Activated naive CD8-positive, alpha-beta T cell treated with anti-CD3 and anti-CD28 coated beads for 36 hours (primary cell): ENCODE measurements at regions not wholly inside any gene's neighbourhood (a gene's known extent, or its start where the extent isn't known, plus 50 kb on each side); places are given as distances from the start of the nearest gene placed in this dataset.

ENCODE experiments used
- DNase-seq: peaks from one replicate; pipeline ENCODE4 v3.0.0; 2021
- H3K27ac Mint-ChIP-seq: one replicate; pipeline ENCODE4 v1.8.0; 2022; ENCODE audit warnings: mild to moderate bottlenecking, moderate library complexity, mixed read lengths
- H3K27me3 Mint-ChIP-seq: one replicate; pipeline ENCODE4 v1.8.0; 2022; ENCODE audit warnings: mild to moderate bottlenecking, mixed read lengths
- H3K36me3 Mint-ChIP-seq: one replicate; pipeline ENCODE4 v1.8.0; 2021; ENCODE audit warnings: mild to moderate bottlenecking, mixed read lengths
- H3K4me1 Mint-ChIP-seq: one replicate; pipeline ENCODE4 v1.8.0; 2021; ENCODE audit warnings: mixed read lengths
- H3K4me3 Mint-ChIP-seq: one replicate; pipeline ENCODE4 v1.8.0; 2022; ENCODE audit warnings: mild to moderate bottlenecking, moderate library complexity, mixed read lengths
- H3K9me3 Mint-ChIP-seq: one replicate; pipeline ENCODE4 v1.8.0; 2022; ENCODE audit warnings: mixed read lengths

DNA sequence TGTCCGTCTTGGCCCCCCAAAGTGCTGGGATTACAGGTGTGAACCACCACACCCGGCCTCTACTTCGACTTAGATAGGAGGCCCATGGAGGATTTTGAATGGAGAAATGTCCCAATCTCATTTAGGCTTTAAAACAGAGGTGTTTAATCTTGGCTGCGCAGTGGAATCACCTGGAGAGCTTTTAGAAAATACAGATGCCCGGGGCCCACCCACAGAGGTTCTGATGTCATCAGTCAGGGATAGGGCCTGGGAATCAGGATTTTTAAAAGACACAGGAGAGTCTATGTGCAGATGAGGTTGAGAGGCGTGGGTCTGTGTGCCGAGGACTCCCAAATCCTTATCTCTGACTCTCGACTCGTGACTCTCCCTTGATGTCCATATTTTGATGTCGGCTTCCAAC, 124.0 kb upstream of the BOD1 start:
- H3K27me3 Mint-ChIP-seq = no peaks in the 10 kb centered on the region
- DNase-seq = no peak
- no peak overlapping the region for H3K4me3 Mint-ChIP-seq
- peaks cover 4% of the 10 kb centered on the region for H3K4me1 Mint-ChIP-seq
- H3K36me3 Mint-ChIP-seq = no peaks in the 10 kb centered on the region
- H3K27ac Mint-ChIP-seq = no peak overlapping the region
- no peaks in the 10 kb centered on the region for H3K9me3 Mint-ChIP-seq

DNA sequence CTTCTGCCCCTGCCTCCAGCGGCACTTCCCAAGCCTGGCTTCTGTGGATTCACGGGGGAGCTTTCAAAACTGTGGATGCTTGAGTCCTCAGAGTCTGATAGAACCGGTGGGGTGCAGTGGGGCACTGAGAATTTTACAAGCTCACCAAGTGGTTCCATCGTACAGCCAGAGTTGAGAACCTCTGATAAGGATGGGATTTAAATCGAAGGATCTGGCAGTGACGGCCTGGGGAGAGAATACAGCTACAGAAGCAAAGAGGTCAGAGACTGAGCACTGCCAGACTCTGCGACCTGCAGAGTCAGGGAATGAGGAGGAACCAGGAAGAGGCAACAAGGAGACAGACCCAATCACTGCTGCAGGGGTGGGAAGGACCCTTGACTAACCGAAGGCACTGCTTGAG, 124.6 kb upstream of the BOD1 start:
- H3K4me3 Mint-ChIP-seq = no peak overlapping the region
- no peak overlapping the region for H3K27ac Mint-ChIP-seq
- no peaks in the 10 kb centered on the region for H3K36me3 Mint-ChIP-seq
- H3K4me1 Mint-ChIP-seq = peaks cover 4% of the 10 kb centered on the region
- H3K9me3 Mint-ChIP-seq = no peaks in the 10 kb centered on the region
- H3K27me3 Mint-ChIP-seq = no peaks in the 10 kb centered on the region
- DNase-seq = no peak

DNA sequence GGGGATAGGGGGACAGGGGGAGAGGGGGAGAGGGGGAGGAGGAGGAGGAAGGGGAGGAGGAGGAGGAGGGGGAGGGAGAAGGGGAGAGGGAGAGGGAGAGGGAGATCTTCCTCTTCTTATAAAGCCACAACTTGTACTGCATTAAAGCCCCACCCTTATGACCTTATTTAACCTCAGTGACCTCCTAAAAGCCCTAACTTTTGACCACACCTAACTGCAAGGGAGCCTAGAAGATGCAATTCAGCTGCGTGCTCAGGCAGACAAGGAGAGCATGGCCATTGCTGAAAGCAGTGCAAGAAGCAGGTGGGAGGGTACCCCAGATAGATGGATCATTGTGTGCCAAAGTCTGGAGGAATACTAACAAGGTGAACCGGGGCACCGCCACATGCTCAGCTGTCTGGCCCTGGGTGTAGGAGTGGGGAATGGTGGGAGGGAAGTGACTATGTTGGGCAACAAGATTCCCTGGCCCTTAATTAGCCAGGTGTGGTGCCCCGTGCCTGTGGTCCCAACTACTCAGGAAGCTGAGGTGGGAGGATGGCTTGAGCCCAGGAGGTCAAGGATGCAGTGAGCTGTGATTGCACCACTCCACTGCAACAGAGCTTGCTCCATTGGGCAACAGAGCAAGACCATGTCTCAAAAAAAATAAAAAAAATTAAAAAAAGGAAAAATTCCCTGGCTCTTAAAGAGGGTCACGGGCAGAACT, 125.4 kb upstream of the BOD1 start:
- no peaks in the 10 kb centered on the region for H3K36me3 Mint-ChIP-seq
- H3K27me3 Mint-ChIP-seq = no peaks in the 10 kb centered on the region
- H3K4me3 Mint-ChIP-seq = no peak overlapping the region
- H3K4me1 Mint-ChIP-seq = peaks cover 4% of the 10 kb centered on the region
- DNase-seq = no peak
- no peaks in the 10 kb centered on the region for H3K9me3 Mint-ChIP-seq
- no peak overlapping the region for H3K27ac Mint-ChIP-seq

DNA sequence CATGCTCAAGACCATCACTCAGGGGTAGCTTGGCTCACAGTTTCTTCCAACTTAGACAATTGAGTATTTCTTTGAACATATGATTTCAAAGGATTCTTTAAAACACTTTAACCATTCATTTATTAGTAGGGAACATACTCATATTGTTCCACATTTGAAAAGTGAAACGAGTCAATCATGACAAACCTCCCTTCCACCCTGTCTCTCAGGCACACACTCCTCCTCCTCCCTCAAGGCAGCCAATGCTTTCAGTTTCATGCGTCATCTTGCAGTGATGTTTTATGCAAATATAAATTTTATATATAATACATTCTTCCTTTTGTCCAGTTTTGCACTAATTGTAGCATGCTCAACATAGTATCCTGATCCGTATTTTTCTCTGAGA, 126.0 kb upstream of the BOD1 start:
- peaks cover 4% of the 10 kb centered on the region for H3K4me1 Mint-ChIP-seq
- no peak overlapping the region for H3K4me3 Mint-ChIP-seq
- peak; percentile 7 for DNase-seq
- no peaks in the 10 kb centered on the region for H3K27me3 Mint-ChIP-seq
- H3K36me3 Mint-ChIP-seq = no peaks in the 10 kb centered on the region
- no peak overlapping the region for H3K27ac Mint-ChIP-seq
- no peaks in the 10 kb centered on the region for H3K9me3 Mint-ChIP-seq

DNA sequence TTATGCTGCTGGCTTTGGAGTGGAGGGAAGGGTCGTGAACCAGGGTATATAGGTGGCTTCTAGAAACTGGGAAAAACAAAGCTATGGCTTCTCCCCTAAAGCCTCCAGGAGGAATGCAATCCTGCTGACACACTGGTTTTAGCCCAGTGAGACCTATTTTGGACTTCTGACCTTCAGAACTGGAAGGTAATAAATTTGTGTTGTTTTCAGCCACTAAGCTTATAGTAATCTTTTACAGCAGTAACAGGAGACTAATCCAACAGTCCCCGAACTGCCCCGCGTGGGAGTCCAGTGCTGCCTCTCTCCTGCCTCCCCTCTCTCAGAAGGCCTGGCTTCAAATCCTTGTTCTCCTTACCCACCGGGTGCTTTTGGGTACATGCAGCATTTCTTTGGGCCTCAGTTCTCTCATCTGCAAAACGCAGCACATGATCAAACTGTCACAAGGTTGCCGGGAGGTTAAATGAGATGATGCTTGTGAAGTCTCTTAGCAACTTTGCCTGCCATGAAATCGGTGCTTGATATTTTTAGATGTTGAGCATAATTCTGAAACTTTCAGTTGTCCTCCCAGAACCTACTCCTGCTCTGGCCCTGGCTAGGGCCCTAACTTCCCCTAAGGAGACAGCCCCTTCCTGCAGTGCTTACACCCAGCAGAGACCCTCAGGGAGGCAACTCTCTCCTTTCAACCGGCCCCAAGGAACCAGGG, 127.3 kb upstream of the BOD1 start:
- Mint-ChIP-seq H3K4me3 (no peak overlapping the region), H3K4me1 (peaks cover 4% of the 10 kb centered on the region)

DNA sequence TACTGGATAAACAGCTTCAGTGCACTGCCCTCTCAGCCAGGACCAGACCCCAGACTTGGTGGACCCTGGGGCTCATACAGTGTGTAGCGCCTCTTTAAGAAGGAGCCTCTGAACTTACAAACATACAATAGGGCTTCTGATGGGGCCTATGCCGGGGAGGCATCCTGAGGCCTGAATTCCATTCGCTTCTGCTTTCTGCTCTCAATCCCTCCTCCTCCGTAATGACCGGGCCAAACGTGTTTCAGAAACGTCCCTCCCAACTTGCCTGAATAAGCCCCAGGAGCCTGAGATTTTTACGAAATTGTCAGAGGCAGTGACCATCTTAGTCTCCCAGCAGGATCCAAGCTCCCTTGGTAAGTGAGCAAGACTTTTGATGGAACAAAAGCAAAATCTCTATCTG, 128.1 kb upstream of the BOD1 start:
- Mint-ChIP-seq H3K27me3 (no peaks in the 10 kb centered on the region), H3K27ac (no peak overlapping the region), H3K9me3 (no peaks in the 10 kb centered on the region), H3K4me1 (peaks cover 4% of the 10 kb centered on the region), H3K4me3 (no peak overlapping the region), H3K36me3 (no peaks in the 10 kb centered on the region)
- DNase-seq = no peak

More for the DNA sequence above, 127.3 kb upstream of the BOD1 start:
- no peak overlapping the region for H3K27ac Mint-ChIP-seq
- no peaks in the 10 kb centered on the region for H3K9me3 Mint-ChIP-seq
- no peaks in the 10 kb centered on the region for H3K36me3 Mint-ChIP-seq
- no peaks in the 10 kb centered on the region for H3K27me3 Mint-ChIP-seq
- no peak for DNase-seq

DNA sequence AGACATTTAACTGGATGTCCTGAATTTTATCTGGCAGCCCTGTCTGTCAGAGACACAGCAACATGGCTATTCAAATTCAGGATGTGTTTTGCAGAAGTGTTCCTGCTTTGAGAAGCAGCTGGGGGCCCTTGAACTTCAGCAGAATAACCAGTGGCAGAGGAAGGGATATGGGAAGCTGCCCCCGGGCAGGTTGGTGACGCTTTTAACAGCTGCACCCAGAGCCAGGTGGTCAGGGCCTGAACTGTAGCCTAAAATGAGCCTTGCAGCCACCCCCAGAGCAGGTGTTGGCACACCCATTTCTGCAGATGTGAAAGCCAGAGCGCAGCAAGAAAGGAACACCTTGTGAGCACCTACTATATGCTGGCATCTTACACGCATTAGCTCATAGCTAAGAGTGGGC, 128.7 kb upstream of the BOD1 start:
- H3K27me3 Mint-ChIP-seq = no peaks in the 10 kb centered on the region
- H3K4me1 Mint-ChIP-seq = peaks cover 4% of the 10 kb centered on the region
- no peak overlapping the region for H3K4me3 Mint-ChIP-seq
- no peak overlapping the region for H3K27ac Mint-ChIP-seq
- no peaks in the 10 kb centered on the region for H3K9me3 Mint-ChIP-seq
- H3K36me3 Mint-ChIP-seq = no peaks in the 10 kb centered on the region
- no peak for DNase-seq

DNA sequence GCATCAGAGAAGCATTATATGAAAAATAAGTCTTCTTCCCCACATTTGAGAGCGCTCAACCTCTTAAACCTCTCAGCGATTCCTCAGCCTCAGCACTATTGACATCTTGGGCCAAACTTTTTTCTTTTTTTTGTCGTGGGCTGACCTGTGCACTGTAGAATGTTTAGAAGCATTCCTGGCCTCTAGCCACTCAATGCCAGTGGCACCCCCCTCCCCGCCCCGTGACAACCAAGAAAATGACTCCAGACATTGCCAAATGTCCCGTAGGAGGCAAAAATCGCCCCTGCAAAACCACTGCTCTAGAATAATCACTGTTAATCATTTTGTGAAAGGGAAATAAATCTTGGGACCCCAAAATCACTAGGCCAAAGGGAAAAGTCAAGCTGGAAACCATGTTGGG, 129.1 kb upstream of the BOD1 start:
- H3K4me3 Mint-ChIP-seq = no peak overlapping the region

DNA sequence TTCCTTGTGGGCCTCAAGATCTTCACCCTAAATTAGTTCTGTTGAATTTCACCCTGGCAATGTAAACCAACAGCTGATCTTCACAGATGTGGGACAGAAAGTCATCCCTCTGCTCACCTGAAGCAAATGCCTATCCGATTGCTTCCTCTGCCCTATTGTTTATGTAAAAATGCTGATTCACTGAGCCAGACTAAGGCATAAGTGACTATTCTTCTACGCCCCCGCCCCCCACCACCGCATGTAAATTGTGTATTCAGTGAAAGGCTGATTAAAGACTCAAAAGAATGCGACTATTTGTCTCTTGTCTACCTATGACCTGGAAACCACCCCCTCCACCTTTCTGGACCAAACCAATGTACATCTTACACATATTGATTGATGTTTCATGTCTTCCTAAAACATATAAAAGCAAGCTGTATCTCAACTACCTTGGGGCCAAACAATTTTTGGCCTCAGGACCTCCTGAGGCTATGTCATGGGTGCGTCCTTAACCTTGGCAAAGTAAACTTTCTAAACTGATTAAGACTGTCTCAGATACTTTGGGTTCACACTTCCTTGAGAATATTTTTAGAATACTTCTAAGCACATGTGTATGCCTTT, 129.7 kb upstream of the BOD1 start:
- DNase-seq = no peak
- Mint-ChIP-seq H3K27me3 (no peaks in the 10 kb centered on the region), H3K36me3 (no peaks in the 10 kb centered on the region), H3K4me3 (no peak overlapping the region), H3K27ac (no peak overlapping the region), H3K4me1 (peaks cover 4% of the 10 kb centered on the region), H3K9me3 (no peaks in the 10 kb centered on the region)

More for the DNA sequence above, 129.1 kb upstream of the BOD1 start:
- DNase-seq = no peak
- Mint-ChIP-seq H3K27ac (no peak overlapping the region), H3K27me3 (no peaks in the 10 kb centered on the region), H3K9me3 (no peaks in the 10 kb centered on the region), H3K36me3 (no peaks in the 10 kb centered on the region), H3K4me1 (peaks cover 4% of the 10 kb centered on the region)

DNA sequence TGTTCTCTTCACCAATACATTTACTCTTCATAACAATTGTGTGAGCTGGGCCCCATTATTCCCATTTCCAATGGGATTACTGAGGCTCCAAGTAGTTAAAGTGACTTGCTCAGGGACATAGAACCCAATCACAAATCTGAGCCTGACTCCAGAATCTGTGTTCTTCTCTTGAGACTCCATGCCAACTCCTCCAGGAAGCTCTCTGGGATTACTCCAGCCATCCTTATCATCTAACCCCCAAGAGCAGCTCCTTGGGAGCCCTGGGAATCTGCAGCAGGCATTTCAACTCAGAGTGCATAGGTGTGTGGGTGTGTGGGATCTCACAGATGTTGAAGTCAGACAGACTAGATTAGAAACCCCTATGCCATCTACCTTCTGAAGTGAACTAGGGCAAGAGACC, 131.4 kb upstream of the BOD1 start:
- H3K9me3 Mint-ChIP-seq = no peaks in the 10 kb centered on the region
- no peaks in the 10 kb centered on the region for H3K36me3 Mint-ChIP-seq
- H3K4me1 Mint-ChIP-seq = no peaks in the 10 kb centered on the region
- H3K27me3 Mint-ChIP-seq = no peaks in the 10 kb centered on the region
- DNase-seq = no peak
- H3K4me3 Mint-ChIP-seq = no peak overlapping the region
- no peak overlapping the region for H3K27ac Mint-ChIP-seq

DNA sequence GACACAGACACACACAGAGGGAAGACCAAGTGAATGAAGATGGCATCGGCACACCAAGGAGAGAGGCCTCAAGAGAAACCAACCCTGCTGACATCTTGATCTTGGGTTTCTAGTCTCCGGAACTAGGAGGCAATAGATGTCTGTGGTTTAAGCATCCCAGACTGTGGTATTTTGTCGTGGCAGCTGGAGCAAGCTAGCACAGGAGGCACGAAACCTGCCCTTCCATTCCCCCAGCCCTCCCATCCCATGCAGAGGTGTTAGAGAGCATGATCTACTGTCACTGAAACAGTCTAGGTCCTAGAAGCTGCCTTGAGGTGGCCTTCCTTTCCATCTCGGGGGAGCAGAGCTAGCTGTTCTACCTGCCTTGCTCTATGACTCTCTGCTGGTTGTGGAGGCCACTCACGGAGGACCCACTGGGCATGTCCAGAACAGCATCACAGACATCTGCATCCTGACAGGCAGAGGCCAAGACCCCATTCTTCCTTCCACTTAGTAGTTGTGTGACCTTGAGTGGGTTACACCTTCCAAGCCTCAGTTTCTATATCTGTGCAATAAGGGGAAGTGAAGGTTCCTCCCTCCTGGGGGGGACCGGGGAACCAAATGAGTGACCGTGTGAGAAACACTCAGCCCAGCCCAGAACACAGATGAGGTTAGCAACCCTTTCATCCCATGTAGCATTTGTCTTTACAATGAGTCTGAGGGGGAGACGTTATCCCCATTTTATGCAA, 134.3 kb upstream of the BOD1 start:
- Mint-ChIP-seq H3K4me3 (no peak overlapping the region), H3K4me1 (no peaks in the 10 kb centered on the region), H3K36me3 (no peaks in the 10 kb centered on the region), H3K27me3 (no peaks in the 10 kb centered on the region), H3K27ac (no peak overlapping the region), H3K9me3 (no peaks in the 10 kb centered on the region)
- no peak for DNase-seq

DNA sequence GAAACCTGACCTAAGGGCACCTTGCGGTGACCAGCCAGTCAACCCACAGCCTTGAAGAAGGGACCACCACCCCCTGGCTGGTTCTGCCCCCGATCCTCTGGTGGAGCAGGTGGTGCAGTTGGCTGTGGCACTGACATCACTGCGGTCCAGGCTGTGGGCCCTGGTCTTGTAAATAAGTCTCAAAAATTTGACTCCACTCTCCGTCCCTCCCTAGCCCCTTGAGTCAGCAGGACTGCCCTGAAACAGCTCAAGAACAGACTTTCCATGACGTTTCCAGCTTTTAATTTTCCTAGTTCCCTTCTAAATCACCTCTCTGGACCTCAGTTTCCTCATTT, 134.8 kb upstream of the BOD1 start:
- H3K9me3 Mint-ChIP-seq = no peaks in the 10 kb centered on the region
- H3K4me1 Mint-ChIP-seq = no peaks in the 10 kb centered on the region
- no peak overlapping the region for H3K4me3 Mint-ChIP-seq
- H3K27me3 Mint-ChIP-seq = no peaks in the 10 kb centered on the region
- DNase-seq = no peak
- H3K36me3 Mint-ChIP-seq = no peaks in the 10 kb centered on the region
- H3K27ac Mint-ChIP-seq = no peak overlapping the region

DNA sequence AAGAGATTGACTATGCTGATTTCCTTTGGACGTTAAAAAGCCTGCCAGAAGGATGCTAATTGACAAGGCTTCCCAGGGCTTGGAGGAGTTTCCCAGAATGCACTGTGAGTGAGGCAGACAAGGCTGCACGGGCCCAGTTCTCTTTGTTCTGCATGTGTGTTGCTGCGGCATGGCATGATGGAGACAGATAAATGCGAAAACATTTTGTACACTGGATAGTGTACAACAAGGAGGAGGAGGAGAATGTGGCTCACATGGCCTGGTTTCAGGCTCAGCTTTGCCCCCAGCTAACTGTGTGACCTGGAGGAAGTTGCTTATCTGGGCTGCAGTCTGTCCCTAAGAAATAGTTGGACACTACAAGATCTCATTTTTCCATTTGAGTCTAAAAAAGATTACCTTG, 135.5 kb upstream of the CPEB4 start:
- no peak for DNase-seq
- no peaks in the 10 kb centered on the region for H3K9me3 Mint-ChIP-seq
- no peaks in the 10 kb centered on the region for H3K27me3 Mint-ChIP-seq
- no peaks in the 10 kb centered on the region for H3K36me3 Mint-ChIP-seq
- no peak overlapping the region for H3K4me3 Mint-ChIP-seq
- no peak overlapping the region for H3K27ac Mint-ChIP-seq
- H3K4me1 Mint-ChIP-seq = no peaks in the 10 kb centered on the region

DNA sequence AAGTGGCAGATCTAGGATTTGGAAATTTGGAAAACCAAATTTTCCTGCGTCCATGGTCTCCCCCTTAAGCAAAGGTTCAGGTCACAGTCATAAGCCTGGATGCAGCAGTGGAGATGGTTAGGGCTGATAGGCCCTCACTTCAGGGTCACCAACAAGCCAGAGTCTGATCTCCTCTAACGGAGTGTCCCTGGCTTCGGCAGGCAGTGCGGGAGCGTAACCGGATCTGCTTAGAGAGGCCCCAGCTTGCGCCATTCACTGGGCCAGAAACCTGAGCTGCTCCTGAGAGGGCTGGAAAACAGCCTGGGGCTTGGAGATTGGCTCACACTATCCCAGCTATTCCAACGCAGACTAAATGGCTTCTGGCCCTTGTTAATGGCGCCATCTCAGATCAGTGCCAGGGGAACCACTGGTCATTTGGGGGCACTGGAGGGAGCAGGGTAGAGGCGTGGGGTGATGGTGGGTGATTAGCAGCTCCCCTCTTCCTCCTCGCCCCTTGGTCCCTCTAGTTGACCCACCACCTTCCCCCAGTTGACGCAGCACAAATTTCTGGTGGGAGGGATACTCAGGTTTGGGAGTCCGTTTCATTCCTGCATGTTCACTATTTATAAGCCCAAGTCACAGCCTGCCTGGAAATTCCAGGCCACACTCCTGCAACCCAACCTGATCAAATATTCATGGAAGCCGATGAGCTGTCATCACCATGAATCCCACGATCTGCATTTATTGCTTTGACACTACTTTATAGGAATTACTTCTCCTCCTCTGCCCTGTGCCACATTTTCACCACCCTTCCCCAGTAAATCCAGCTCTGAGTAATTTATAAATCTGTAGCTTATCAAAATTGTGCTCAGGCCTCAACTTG, 134.6 kb upstream of the CPEB4 start:
- H3K27ac Mint-ChIP-seq = no peak overlapping the region
- H3K4me3 Mint-ChIP-seq = no peak overlapping the region
- H3K9me3 Mint-ChIP-seq = no peaks in the 10 kb centered on the region
- H3K4me1 Mint-ChIP-seq = no peaks in the 10 kb centered on the region
- H3K36me3 Mint-ChIP-seq = no peaks in the 10 kb centered on the region
- no peaks in the 10 kb centered on the region for H3K27me3 Mint-ChIP-seq
- DNase-seq = no peak

DNA sequence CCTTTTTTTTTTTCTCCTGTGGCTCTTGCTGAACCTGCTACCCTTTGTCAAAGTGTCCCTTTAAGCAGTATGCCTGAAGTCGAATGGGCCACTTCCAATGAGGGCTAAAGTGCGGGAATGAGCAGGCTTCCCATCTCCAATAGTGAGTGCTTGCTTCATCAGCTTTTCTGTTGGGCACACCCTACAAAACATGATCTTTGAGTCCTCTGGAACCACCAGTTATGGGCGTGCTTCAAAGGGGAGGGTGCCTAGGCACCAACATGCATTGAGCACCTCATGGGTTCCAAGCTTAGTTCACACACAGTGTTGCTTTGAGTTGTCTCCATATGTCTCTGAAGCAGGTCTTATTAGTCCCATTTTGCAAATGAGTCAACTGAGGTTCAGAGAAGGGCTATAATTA, 132.8 kb upstream of the CPEB4 start:
- Mint-ChIP-seq H3K4me3 (no peak overlapping the region), H3K4me1 (no peaks in the 10 kb centered on the region)

More for the DNA sequence above, 132.8 kb upstream of the CPEB4 start:
- H3K36me3 Mint-ChIP-seq = no peaks in the 10 kb centered on the region
- H3K9me3 Mint-ChIP-seq = no peaks in the 10 kb centered on the region
- no peak overlapping the region for H3K27ac Mint-ChIP-seq
- H3K27me3 Mint-ChIP-seq = no peaks in the 10 kb centered on the region
- no peak for DNase-seq
